NCI-H2107 (cell line): ENCODE measurements at regions not wholly inside any gene's neighbourhood (a gene's known extent, or its start where the extent isn't known, plus 50 kb on each side); places are given as distances from the start of the nearest gene placed in this dataset.
"Not testable (repeated sequence)": the region's sequence is repeated elsewhere in the genome, so short reads cannot be mapped to it uniquely, and the experiment has no call there.

Experiments
- DNase-seq: peaks from one replicate; lab custom pipeline; 2025; lab: John Stamatoyannopoulos, UW

- DNase-seq = peak; percentile 75
Observed at GRCh38 chr14:55807053-55807880, 227.3 kb downstream of the KTN1 start.

DNA sequence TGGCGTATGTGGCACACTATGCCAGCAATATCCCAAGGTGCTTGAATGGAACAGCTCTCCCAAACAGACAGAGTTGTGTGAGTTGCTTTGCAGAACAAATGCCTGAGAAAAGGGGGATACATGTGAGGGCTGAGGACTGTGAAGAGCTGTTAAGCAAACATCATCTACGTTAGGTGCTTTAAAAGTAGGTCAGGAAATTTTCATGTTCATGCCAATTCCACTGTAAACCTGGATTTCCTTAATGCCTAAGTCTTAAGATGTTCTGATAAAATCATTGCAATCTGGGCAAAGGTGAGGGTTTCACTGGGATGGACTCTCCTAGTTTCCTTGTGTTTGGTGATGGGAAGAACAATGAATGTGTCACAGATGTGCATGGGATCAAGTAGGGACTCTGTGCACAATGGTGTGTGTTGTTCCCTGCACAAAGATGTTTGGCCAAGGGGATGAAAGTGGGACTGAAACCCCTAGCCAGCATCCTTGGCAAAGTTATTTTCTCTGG lies 227.9 kb downstream of the KTN1 start:
- DNase-seq = no peak

DNA sequence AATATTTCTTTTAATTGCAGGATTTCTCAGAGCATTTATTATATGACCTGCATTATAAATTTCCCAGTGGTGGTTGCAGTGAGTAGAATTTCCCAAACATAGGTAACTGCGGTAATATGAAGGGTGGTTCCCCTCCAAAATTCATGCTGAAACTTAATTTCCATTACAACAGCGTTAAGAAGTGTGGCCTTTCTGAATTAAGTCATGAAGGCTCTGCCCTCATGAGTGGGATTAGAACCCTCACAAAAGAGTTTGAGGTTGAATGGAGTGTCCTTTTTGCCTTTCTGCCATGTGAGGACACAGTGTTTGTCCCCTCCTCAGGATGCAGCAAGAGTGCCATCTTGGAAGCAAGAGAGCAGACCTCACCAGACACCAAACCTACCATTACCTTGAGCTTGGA lies 233.6 kb downstream of the KTN1 start:
- DNase-seq = no peak

DNA sequence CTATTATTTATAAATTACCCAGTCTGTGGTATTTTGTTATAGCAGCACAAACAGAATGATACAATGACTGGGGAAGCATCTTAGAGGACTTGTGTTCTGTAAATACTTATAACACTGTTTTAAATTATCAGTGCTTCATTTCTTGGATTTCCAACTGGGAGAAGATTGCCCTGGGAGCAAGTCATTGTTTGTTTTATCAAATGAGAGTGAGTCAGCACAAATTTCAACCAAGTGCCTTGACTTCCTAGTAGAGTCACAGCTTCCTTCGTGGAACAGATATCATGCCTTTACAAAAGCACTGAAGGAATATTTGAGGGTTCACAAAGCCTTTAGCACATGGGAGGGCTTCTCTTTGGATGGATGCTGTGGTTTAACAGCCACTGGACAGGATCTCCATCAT lies 234.1 kb downstream of the KTN1 start:
- no peak for DNase-seq

GRCh38 chr14:55814873-55815272 lies 234.9 kb downstream of the KTN1 start:
- DNase-seq = no peak

- DNase-seq = no peak
Observed at GRCh38 chr14:55816225-55816624, 236.2 kb downstream of the KTN1 start.

GRCh38 chr14:55819610-55820304 lies 239.8 kb downstream of the KTN1 start:
- no peak for DNase-seq

DNA sequence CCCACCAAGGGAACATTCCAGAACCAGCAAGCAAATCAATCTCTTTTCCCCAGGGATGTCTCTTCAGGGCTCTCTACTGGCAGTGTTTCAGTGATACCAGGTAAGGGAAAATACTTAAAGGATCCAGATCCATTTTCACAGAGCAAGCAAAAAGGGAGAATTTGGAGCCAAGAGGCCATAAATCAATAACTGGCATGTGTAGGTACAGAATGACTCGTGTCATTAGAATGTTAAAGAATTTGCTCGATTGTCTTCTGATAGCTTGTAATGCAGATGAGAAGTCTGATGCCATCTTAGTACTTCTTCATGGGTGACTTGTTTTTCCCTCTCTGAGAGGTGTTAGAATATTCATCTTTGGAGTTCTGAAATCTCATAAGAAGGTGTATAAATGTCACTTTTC lies 242.9 kb downstream of the KTN1 start:
- DNase-seq = no peak

- DNase-seq = no peak
Observed at GRCh38 chr14:55832122-55832911, 252.3 kb downstream of the KTN1 start.

DNA sequence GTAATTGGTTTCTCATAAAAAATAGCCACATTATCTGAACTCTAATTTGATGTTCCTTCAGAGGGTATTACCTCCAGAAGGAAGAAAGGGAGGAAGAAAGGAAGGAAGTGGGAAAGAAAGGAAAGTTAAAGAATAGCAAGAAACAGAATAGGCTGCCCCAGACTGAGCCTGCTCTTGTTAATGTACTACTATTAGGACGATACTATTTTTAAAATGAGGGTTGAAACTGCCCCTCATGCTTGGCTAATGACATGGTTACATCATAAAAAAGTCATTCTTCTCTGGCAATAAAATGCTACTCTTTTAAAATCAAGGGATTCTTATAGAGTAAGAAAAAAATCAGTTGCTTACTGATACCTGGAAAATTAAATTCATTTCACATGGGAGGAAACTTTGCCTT lies 253.0 kb downstream of the KTN1 start:
- DNase-seq = no peak

DNA sequence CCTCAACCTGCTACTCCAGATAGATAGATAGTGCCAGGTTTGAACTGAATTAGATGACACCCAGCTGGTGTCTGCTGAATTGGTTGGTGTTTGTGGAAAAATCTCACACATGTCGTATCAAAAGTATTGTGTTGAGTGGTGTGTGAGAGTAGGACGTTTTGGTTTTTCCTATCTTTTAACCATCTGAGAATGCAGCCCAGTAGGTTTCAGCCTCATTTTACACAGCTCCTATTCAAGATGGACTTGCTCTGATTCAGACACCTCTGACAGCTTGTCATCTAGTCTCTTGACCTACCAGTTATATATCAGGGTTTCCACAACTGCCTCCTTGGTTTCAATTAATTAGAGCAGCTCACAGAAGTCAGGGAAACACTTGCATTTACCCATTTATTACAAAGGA lies 254.4 kb downstream of the KTN1 start:
- DNase-seq = no peak

GRCh38 chr14:55835985-55836384 lies 256.0 kb downstream of the KTN1 start:
- DNase-seq = no peak

- DNase-seq = no peak
Observed at GRCh38 chr14:55837467-55837866, 257.5 kb downstream of the KTN1 start.

- no peak for DNase-seq
Observed at GRCh38 chr14:55838529-55839052, 258.6 kb downstream of the KTN1 start.

DNA sequence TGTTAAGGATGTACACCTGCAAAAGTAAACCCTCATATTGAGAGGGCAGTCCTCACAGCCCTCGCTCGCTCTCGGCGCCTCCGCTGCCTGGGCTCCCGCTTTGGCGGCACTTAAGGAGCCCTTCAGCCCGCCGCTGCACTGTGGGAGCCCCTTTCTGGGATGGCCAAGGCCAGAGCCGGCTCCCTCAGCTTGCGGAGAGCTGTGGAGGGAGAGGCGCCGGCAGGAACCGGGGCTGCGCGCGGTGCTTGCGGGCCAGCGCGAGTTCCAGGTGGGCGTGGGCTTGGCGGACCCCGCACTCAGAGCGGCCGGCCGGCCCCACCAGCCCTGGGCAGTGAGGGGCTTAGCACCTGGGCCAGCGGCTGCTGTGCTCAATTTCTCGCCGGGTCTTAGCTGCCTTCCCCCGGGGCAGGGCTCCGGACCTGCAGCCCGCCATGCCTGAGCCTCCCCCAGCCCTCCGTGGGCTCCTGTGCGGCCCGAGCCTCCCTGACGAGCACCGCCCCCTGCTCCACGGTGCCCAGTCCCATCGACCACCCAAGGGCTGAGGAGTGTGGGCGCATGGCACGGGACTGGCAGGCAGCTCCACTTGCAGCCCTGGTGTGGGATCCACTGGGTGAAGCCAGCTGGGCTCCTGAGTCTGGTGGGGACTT lies 259.4 kb downstream of the KTN1 start:
- DNase-seq = not testable (repeated sequence)

- DNase-seq = no peak
Observed at GRCh38 chr14:55840821-55841220, 260.8 kb downstream of the KTN1 start.

GRCh38 chr14:55841625-55842024 lies 261.6 kb downstream of the KTN1 start:
- no peak for DNase-seq

GRCh38 chr14:55843718-55844403 lies 263.9 kb downstream of the KTN1 start:
- no peak for DNase-seq

DNA sequence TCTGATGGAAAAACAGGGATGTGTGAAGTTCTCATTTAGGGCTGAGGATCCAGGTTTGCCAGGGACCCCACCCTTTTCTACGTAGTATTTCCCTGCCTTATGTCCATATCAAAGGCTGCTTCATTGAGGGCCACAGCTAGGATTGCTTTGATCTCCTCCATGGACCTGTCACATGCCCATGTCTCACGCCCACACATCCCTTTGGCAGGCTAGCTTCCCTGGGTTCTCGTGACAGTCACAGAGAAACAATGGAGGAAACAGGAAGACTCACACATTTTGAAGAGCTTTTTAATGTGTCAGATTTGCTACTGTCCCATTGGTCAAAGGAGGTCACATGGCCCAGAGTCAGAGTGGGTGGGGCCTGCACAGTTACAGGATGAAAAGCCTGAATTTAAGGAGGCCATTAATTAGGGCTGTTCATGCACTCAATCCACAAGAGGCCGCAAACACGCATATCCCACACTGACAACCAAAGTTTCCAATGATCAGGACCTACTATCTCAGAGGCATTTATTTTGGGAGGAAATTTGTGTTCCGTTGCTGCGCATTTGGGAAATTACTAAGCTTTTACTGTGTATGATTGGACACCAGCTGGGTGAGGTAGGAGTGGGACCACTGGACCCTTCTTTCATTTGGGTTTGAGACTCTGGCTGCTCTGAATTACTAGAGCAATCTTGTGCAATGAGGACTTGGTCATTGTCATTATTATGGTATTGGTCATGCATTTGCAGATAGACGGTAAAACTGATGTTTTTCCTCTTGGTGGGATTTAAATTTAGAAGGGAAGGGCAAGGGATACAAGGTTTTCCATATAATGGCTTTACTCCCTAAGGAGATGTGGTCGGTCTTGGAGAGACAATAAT lies 266.2 kb downstream of the KTN1 start:
- DNase-seq = no peak

DNA sequence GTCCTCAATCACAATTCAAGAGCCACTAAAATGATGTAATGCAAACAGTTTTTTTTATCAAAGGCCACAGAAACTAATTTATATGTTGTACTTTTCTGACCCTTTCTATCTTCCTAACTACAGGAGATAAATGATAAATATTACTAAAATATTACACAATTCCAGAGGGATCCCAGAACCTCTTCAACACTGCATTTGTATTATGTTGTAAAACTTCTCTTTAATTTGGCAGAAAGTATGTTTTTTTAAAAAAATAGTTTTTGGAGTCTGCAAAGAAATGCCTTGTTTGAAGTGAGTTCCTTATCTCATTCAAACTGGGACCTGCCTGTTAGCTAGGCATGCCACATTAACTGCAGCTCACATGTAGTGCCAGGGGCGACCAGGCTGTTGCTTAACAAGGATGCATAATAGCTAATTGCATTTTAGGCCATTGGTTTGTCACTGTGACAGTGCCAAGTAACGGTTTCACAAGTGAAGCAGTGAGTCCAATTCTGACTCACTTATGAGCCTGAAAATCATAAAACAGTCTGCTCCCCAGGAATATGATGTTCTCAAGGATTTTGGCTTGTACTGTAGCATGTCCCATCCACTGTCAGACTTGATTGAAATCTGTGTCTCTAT lies 266.9 kb downstream of the KTN1 start:
- no peak for DNase-seq
